HG03565 (cell line): ENCODE measurements at regions not wholly inside any gene's neighbourhood (a gene's known extent, or its start where the extent isn't known, plus 50 kb on each side); places are given as distances from the start of the nearest gene placed in this dataset.

Experiments used
- ATAC-seq: cut with Tn5 transposase; IDR thresholded peaks from one replicate; pipeline ENCODE4 v1.9.1; 2021; ENCODE audit warnings: mild to moderate bottlenecking, moderate library complexity; ENCODE audit not compliant: unreplicated experiment

DNA sequence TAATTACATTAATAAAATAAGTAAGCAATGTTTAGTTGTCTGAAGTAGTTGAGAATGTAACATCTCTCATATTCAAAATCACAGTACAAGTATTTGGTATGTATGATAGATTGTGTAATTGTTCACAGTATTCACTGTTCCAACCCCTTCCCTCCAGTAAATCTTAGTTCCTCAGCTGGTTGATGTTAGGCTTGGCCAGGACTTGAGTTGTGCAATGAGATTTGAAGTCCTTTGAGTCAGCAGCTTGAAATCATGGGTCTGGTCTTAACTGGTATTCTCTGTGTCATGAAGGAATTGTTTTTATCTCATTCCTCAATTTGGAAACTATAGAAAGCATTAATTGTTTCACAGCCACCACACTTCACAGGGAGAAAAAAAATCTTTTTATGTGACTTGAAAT lies 477.1 kb downstream of the FSCB start:
- no peak for ATAC-seq

DNA sequence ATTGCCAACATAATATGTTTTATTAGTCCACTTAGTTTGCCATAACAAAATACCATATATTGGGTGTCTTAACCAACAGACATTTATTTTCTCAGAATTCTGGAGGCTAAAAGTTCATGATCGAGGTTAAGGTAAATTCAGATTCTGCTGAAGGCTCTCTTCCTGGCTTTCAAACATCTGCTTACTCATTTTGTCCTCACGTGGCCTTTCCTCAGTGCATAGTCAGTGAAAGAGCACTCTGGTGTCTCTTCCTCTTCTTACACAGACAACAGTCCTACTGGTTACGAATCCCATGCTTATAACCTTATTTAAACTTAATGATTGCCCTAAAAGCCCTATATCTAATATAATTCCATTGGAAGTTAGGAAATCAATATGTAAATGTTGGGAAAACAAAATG lies 479.7 kb downstream of the FSCB start:
- no peak for ATAC-seq

DNA sequence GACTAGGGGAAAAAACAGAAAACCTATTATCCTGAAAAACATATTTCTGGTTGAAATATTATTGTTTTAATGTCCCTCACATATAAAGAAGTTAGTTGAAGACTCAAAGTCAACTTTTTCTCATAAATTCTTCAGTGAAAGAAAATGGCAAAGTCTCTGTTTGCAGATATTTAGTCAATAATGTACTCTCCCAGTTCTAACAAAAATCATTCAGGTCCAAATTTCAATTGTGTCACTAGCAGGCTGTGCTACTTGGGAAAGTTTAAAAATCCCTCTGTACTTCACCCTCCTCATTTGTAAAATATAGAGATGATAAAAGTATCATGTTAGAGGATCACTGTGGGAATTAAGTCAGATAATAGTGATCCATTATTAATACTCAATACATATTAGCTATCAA lies 496.5 kb downstream of the FSCB start:
- no peak for ATAC-seq

DNA sequence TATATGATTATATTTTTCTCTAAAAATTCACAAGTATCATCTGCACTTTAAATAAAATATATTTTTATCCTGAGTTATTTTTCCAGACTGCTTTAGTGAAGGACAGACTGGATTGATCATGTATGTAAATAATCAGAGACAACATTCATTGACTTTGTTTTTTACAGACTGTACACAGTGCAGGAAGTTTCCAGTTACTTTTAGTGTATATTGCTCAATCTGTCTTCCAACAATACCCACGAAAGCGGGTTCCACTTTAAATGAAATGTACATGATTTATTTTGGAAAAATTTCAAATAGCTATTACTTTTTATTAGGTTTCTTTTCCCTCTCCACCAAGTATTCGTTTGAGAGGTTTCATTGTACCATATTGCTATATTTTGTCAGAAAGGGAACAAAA lies 497.0 kb downstream of the FSCB start:
- no peak for ATAC-seq

DNA sequence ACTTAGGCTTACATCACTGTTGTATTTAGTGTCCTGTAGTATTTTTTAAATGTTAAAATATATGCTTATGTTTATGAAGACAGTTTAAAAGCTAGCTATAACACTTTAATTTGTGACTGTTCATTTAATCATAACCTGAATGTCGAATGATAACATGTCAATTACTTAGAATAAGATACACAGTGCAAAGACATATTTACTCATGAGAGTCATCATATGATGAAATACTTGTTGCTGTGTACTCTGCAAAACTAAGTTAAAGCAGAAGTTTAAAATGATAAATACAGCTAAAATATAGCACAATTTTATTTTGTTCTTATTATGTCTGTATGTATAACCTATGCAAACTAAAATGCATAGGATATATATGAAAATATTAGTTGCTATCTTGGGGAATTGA lies 497.4 kb downstream of the FSCB start:
- no peak for ATAC-seq

DNA sequence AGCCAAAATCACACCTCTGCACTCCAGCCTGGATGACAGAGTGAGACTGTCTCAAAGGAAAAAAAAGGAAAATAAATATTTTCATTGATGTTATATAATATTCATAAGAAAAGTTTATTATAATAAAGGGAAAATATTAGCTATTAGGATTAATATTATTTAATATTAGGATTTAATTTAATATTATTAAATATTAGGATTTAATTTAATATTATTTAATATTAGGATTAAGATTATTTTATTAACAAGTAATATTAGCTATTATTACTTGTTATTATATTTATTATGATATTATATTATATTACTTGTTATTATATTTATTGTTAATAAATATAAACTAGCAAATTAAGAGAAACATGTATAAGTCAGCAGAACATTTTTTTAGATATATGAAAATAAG lies 518.1 kb downstream of the FSCB start:
- ATAC-seq: no peak

DNA sequence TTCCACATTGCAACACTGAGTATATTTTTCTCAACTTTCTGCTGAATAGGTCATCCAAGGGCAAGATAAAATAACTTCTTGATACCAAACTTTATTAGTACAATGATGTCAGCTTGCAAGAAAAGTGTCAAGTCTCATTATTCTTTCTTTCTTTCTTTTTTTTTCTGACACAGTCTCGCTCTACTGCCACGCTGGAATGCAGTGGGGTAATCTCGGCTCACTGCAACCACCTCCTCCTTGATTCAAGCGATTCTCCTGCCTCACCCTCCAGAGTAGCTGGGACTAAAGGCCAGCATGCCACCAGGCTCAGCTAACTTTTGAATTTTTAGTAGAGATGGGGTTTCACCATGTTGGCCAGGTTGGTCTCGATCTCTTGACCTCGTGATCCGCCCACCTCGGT lies 523.4 kb downstream of the FSCB start:
- ATAC-seq: no peak

DNA sequence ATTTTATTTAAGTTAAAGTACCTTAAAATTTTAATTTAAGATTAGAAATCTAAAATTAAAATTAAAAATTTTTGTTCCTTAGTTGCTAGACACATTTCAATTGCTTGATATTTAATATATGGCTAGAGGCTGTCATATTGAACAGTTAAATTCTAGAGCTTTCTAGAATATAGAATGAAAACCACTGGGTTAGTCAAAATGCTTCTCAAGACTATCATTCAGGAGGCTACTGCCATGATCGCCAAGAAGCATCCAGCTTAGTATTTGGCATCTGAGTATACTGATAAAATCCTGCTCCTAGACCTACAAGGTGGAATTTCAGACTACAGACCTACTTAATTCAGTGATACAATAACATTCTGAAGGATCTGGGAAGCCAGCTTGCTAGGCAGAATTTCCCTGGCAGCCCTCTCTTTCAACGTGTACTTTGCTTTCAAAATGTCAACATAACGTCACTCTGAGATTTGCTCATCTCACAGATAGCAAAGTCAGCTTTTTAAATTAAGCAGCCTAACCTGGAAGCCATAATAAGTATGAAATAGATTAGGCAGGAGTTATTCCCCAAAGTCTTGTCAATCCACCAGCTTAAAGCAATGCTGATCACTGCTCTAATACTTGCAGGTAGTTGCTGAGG lies 525.8 kb downstream of the FSCB start:
- no peak for ATAC-seq

DNA sequence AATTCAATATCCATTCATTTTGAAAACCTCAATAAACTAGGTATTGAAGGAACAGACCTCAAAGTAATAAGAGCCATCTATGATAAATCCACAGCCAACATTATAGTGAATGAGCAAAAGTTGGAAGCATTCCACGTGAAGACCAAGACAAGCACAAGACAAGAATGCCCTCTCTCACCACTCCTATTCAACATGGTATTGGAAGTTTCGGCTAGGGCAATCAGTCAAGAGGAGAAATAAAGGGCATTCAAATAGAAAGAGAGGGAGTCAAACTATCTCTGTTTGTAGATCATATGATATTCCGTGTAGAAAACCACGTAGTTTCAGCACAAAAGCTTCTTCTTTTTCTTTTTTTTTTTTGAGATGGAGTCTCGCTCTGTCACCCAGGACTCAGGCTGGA lies 550.3 kb downstream of the FSCB start:
- ATAC-seq: no peak

DNA sequence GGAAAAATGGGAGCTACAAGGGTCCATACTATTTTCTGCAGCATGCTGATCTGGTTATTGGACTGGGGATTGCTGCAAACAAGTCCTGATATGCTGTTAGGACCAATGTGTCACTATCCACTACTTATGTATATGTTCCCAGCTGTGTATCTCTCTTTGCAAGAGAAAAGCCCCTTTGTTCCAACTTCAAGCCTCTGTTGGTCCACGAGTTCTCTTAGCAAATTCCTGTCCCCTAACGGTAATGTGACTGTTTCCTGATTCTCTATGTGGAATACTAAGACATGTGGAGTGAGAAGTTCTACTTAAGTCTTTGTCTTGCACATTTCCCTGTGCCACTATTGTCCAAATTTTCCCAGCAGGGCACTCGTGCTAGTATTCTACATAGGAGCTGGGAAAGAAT lies 557.7 kb downstream of the FSCB start:
- no peak for ATAC-seq

DNA sequence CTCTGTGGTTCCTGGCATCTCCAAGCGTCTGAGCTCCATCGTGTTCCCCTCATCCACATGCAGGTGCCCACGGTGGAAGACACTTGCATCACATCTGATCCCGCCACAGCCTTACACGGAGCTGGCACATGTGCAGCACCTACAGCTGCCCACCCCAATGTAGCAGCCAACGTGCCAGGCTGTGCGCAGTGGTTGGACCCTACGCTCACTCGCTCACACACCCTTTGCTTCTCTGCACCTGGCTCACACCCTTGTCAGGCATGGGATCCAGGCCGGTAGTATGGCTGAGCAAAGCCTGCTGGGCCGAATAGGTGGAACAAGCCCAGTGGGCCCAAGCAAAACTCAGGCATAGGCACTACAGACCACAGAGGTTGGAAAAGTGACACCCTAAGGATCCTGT lies 567.2 kb downstream of the FSCB start:
- ATAC-seq: no peak

DNA sequence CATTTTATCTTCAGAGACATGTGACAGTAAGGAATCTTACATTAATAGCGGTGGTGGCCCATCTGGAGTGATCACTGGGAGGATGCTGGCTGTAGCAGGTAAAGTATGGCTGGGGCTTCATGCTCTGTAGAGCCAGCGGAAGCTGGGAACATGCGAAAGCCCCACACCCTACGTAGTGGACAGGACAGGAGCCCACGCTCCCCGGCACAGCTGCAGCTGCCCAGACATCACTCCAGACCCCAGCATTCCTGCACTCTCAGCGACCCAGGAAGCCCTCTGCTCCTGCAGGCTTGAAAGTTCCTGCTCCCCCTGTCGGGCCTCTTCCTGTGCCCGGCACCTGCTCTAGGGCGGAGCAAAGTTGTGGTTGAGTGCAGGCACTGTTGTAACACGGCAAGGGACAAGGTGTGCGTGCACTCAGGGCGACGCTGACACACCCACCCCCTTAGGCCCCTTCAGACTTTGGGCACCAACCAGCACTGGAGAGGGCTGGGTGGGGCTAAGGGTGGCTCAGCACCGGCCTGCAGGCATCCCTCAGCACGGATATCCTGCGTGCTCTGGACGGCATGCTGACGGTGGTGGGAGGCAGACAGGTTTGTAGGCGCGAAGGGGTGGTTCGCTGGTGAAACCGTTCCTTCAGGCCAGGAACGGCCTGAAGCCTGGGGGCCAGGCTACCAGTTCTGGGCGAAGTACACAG lies 568.3 kb downstream of the FSCB start:
- no peak for ATAC-seq

DNA sequence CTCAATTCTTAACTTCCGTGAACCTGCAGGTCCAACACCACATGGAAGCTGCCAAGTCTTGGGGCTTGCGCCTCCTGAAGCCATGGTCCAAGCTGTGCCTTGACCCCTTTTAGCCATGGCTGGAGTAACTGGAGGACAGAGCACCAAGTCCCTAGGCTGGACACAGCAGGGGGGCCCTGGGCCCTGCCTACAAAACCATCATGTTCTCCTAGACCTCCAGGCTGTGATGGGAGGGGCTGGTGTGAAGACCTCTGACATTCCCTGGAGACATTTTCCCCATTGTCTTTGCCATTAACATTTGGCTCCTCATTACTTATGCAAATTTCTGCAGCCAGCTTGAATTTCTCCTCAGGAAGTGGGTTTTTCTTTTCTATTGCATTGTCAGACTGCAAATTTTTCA lies 570.1 kb downstream of the FSCB start:
- ATAC-seq: no peak

DNA sequence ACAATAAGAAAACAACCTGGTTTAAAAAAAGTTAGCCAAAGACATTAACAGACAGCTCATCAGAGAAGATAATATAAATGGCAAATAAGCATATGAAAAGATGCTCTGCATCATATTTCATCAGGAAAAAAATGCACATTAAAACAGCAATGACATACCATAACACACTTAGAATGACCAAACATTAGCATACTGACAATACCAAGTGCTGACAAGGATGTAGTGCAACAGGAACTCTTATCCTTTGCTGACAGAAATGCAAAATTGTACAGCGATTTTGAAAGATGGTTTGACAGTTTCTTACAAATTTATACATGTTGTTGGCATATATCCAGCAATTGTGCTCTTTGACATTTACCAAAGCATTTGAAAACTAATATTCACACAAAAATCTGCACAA lies 573.0 kb downstream of the FSCB start:
- no peak for ATAC-seq

DNA sequence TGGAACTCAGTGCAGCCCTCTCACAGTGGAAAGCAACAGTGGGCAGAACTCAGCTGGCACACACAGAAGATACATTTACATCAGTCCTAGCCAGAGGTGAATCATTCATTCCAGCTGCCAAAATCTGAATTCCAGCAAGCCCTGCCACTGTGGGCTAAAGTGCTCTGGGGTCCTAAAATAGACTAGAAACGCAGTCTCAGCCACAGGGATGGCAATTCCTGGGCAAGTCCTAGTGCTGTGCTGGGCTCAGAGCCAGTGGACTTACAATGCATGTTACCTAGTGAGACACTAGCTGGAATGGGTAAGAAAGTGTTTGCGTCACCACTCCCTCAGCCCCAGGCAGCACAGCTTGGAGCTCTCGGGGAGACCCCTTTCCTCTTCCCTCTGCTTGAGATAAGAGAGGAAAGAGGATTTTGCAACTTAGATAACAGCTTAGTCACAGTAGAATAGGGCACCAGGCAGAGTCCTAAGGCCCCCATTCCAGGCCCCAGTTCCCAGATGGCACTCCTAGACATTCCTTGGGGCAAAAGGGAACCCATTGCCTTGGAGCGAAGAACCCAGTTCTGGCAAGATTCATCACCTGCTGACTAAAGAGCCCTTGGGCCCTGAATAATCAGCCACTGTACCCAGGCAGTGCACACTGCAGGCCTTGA lies 592.9 kb downstream of the FSCB start:
- ATAC-seq: no peak

DNA sequence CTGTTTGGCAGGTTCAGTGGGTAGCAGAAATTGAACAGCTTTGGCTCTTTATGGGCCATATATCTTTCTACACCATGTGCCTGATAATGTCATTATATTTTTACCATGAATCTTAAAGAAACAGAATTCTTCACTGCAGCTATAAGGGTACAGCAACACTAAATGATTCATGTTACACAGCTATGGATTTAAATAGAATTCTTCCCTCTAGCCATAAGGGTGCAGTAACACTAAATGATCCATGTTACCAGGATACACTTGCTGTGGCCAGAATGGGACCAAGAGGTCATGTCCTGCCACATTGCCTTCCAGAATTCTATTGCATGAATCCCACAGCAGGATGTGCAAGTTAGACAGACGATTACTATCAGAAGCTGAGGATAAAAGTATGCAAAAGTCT lies 603.9 kb downstream of the FSCB start:
- no peak for ATAC-seq

DNA sequence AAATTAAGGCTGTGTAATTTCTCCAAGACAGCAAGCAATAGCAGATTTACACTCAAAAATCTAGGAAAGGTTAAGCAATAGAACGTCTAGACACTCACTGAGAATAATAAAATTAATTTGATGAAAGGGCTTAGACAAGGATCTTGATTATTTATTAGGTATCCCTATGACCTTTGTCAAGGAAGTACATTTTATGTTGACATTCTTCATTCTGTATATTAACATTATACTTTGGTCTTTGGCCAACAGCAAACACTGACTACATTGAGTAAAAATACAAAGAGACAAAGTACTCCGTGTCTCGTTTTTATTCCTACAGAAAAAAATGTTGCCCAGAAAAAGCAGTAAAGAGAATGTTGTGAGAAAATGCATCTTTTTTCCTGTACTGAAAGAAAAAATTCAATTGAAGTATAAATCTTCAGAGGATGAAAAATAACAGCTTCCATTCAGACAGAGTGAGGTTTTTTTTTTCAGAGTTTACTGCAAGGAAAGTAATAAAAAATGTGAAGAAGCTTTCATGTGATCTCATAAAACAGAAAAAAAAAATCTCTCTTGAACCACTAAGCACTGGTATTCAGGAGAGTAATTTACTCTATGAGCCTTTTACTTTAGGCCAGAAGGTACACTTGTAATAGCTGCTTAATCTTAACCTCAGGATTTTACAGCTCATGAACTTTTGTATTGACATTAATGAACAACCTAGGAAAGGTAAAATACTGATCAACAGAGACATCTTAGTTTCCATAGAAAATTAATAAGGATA lies 605.0 kb downstream of the FSCB start:
- ATAC-seq: no peak

DNA sequence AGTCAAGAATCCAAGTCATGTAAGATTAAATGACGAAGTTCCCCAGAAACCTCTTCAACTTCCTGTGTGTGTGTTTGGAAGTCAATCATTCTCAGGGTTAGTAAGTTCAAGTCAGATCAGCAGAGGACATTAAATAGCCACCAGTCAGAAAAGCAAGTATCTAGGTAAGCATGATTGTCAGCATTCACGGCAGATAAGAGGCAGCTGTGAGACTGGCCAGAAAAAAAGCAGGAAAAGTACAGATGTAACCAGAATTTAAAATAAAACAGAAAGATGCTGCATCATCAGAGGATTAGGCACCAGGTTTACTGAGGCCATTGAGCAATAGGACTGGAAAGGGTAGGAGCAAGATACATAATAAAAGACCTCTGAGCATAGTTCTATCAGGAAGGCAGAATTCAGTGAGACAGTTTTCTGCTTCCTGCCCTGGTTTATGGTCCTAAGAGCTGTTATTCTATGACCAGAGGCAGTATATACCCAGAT lies 606.9 kb downstream of the FSCB start:
- ATAC-seq: no peak

DNA sequence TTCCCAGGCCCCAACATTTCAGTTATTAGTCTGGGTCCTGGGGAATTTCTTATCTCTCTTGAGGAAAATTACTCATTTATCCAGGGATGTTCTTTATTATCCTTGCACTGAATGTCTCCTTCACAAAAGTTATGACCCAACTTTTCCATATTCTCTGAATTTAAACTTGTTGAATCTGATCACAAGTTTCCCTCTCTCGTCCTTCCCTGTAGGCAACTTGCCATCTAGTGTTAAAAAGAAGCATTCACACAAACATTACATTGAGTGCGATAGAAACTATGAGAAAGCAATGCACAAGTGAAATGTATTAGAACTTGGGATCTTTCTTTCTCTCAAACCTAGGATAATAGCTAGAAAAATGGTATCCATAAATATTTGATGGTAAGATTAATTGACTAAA lies 608.4 kb downstream of the FSCB start:
- ATAC-seq: no peak

DNA sequence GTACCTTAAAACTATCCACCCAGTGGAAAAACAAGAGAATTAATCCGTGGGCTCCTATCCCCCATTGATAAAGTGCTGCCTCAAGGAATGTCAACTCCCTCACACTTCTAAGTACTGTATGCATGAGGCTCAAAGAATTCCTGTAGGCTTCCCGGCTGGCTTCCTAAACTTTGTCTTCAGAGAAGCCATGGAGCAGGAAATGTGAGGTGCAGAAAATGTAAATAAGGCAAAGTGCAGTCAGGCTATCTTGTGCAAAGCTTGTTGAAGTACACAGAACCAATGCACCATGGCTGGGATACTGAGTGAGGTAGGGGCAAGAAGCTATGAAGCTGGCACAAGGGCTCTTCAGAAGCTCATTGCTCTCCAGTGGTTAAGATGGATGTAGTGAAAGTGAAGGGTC lies 611.0 kb downstream of the FSCB start:
- ATAC-seq: no peak

DNA sequence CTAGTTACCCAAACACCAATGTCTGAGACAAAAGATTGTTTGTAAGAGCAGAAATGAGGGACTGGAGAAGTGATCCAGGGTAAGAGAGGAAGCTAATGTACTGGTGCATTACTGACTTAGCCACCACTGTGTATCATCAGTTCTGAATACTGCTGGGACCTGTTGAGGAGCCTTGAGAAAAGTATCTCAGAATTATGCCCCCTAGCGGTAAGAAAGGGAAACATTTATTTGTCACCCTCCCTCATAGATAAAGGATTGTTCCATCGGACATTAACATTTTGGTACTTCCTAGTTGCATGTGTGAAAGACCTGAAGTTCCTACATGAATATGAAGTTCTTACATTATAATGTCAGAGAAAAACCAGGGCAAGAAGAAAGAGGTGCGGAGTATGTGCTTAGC lies 612.5 kb downstream of the FSCB start:
- ATAC-seq: no peak

DNA sequence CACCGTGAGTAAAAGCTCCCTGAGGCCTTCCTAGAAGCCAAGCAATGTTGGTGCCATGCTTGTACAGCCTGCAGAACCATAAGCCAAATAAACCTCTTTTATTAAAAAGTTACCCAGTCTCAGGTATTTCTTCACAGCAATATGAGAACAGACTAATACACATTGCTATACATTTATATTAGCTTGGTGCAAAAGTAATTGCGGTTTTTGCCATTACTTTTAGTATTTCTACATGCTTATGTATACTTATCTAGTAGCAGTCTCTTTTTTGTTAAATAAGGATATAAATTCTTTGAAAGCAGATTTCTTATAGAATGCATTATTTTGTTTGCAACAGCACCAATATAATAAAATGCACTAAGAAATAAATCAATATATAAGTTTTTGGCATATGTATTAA lies 619.6 kb downstream of the FSCB start:
- no peak for ATAC-seq
